Activated T-helper 1 cell treated with Interleukin-2 at 50 U/mL for 16 hours (primary cell): ENCODE measurements at regions not wholly inside any gene's neighbourhood (a gene's known extent, or its start where the extent isn't known, plus 50 kb on each side); places are given as distances from the start of the nearest gene placed in this dataset.
"Not testable (repeated sequence)": the region's sequence is repeated elsewhere in the genome, so short reads cannot be mapped to it uniquely, and the experiment has no call there.

Source experiments
- DNase-seq: peaks from one replicate; pipeline ENCODE4 v3.0.0-alpha.2; 2020; ENCODE audit warnings: low read depth

DNA sequence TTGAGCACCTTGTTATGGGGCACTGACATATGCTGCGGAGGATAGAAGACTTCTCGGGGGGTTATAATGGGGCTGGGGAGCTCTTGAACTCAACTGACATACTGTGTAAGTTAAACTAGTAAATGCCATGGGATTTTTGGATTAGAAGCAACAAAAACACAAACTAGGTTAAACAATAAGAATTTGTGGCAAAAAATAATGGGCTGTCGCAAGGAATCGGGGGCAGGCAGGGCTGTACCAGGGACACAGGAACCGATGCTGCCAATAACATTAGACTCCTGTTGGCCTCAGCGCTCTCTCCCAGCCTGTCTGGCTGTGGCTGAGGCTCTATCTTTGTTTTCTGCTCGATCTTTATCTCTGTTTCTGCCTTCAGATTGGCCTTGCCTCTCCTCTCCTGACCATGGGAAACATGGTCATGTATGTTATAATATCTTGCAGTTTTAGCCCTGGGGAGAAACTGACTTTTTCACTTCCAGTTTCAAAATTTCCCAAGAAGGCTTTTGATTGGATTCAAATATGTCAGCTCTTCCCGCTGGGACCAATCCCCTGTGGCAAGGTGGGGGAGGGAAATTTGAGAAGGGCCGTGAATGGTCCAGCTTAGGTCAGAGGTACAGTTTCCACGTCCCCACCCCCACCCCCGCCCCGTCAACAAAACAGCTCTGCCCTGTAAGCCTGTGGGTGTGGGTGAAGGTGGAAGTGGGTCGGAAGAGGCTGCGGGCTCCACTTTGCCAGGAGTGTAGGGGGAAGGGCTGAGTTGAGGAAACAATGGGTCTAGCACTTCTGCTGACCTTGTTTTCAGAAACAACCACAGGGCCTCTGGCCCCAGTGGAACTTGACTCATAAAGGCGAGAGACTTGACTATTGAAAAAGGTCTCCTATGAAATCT lies 161.1 kb upstream of the TBL1XR1 start:
- DNase-seq: peak; percentile 26

DNA sequence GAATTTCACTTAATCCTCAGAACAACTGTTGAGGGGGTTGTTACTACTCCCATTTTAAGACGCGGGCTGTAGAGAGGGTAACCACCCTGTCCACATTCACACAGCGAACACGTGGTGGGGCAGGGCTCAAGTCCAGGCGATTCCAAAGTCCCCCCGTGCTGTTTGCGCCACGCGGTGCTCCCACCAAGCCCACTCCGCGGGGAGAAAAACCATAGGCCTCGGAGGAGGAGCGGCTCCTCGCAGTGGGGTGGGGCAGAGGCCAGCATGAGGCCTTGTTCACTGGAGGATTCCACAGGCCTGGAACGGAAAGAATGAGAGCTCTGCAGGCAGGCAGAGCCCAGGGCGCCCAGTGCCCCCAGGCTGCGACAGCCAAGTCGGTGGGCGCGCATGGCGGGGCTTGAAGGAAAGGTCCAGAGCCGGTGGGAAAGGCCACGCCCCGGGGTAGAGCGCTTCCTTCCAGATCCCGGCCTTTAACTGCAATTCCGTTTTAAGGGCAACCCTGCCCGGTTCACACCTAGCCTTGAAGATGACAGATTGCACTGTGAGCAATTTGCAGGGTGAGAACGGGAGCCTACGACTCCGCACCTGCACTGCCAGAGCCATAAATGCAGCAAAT lies 161.8 kb upstream of the TBL1XR1 start:
- DNase-seq: peak; percentile 26

DNA sequence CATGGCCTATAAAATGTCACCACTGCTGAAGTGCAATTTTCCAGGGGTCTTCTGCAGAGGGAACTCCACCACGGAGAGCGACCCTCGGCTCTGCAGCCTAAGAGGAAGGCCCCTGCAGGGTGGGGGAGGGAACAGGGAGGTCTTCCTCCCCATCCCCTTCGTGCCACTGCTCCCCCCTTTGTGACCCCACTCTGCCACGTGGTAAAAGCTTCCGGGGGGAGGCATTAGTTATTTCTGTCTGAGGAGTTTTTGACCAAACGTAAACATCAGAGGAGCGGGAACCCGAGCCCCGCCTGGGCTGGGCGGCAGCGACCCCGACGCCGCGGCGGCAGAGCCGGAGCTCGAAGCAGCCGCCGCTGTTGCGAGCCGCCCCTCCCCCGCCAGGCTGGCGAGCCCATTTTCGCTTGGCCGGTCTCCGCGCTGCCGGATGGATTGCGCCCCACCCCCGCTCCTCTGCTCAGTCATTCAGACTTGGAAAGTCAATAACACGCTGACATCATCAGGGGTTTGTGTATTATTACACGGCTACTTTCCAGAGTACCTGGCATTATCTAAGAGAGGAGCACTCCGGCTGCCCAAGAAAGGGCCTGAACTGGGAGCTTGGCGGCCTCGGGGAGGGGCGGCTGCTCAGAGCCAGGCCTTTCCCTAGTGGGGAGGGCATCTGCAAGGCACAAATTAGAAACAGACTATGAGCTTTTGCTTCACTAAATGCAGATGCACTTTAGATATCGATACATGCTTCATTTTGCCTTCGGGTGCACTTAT lies 162.5 kb upstream of the TBL1XR1 start:
- DNase-seq: peak; percentile 93

DNA sequence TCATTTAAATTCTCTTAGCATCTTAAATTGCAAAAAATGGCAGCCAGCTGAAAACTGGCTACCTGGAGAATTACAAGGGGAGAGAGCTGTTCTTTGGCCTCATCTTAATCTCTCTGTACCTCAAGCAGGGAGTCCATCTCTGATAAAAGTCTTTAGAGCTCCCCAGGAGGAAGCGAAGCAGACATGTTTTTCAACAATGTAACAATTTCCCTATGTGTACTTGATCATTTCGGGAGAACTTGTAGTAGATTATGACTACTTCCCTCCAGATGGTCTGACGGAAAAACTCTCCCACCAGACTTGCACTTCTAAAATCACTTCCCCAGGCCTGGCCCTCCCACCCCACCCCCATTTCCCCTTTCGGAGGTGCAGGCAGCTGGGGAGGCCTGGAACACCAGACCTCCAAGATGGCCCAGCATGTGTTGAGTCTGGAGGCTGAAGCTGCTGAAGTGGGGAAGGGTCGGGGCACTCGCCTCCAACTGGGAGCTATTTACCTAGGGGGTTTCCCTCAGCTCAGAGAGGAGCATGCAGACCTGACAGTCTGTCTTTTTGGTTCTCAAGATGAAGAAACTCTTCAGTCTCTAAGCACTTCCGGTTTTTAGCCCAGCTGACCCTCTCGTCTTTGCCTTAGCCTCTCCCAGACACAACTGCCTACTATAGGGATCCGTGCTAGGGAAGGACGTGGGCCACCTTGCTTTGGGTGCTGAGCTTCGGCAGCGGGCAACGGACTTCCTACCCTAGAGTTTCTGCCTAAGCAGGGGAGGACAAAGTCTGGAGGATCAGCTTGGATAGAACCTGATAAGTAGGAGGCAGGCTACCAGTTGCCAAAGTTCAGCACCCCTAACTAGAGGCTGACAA lies 164.0 kb upstream of the TBL1XR1 start:
- DNase-seq: no peak

DNA sequence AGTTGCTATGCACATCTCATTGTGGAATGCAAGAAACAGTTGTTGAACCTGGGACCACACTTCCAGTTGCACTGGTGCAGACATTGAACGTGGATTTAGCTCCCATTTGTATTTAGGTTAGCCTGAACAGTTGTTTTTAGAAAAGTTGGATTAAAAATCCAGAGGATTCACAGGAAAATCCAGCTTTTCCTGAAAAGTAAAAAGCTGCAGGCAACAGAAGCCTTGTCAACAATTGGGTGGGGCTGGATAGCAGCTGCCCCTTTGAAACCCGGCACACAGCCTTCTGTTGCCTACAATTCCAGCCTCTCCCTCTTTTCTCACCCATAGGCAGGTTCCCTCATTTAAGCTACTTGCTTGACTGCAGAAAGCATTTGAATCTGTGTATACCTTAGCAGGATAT lies 165.3 kb upstream of the TBL1XR1 start:
- DNase-seq: no peak

DNA sequence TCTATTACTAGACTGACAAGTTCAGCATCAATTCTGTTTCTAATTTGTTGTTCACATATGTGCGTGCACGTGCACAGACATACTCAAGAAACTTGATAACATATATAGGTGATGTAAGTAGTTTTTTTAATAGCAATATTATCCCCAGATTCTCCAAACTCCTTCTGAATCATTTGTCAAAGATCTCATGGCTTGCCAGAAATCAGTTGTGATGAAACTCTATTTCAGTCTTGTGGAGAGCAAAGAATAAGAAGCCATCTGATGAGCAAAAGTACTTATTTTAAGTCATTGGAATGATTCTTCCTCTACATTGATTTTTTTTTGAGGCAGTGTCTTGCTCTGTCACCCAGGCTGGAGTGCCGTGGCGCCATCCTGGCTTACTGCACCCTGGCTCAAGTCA lies 167.0 kb upstream of the TBL1XR1 start:
- no peak for DNase-seq

DNA sequence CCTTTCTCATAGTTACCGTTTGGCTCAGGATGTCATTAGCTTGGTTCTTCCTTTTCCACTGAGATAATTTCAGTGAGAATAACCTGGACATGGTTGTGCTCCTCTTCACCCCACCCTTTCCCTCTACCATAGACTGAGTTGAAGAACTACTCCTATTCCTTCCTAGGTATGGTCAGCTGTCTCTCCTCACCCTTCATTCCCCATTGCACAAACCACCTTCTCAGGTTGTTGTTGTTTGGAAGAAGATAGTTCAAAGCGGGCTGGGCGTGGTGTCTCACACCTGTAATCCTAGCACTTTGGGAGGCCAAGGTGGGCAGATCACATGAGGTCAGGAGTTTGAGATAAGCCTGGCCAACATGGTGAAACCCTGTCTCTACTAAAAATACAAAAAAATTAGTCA lies 168.0 kb upstream of the TBL1XR1 start:
- DNase-seq: not testable (repeated sequence)

DNA sequence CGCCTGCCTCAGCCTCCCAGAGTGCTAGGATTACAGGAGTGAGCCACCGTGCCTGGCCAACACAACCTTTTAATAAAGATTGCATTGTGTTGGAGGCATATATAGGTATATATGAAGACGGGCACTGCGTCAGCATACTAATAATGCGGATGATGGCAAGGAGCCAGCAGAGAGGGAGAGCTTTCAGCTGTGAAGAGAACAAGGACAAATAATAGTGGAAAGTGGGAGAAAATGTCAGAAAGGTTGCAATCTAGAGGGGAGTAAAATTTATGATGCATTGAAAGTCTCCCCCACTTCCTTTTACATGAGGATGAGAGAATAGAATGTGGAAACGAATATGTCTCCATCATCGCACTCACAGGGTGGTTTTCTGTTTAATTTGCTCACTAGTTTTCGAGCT lies 170.5 kb upstream of the TBL1XR1 start:
- no peak for DNase-seq

DNA sequence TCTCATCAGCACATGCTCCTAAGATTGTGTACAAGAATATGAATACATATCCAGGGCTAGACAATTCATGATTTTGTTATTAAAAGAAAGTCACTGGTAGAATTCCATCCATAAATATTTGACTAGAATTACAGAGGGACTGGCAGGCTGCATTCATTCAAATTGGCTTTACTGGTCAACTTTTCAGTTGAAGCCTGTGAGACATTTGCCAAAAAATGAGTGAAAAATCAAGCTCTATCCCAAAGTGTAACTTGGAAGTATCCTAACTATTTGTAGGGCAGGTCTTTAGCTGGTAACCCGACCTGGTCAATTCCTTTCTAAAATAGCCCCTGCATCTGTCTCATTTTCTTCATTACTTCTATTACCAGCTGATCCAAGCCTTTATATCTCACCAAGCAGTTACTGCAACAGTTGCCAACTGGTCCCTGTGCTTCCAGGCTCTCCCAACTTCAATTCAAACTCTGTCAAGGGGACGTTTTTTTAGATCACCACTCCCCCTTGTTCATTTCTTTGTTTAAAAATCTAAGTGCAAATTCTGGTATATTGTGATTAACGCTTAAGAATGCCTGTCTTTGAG lies 173.1 kb upstream of the TBL1XR1 start:
- no peak for DNase-seq

DNA sequence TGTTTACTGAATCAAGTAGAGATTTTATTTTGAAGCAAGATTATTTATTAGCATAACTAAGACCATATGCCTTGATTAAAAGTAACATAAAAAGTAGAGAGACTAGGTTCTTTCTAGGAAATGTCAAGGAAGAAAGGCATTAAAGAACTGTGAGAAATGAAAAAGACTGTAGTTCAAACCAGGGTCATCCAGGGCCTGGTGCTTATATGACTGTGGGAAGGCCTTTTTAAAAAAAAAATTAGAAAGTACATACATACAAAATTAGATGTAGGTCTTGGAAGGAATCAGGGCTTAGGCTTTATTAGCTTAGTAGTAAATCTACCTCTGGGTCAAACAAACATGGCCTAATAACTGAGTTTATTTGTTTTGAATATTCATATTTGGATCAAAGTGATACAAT lies 173.9 kb upstream of the TBL1XR1 start:
- no peak for DNase-seq

DNA sequence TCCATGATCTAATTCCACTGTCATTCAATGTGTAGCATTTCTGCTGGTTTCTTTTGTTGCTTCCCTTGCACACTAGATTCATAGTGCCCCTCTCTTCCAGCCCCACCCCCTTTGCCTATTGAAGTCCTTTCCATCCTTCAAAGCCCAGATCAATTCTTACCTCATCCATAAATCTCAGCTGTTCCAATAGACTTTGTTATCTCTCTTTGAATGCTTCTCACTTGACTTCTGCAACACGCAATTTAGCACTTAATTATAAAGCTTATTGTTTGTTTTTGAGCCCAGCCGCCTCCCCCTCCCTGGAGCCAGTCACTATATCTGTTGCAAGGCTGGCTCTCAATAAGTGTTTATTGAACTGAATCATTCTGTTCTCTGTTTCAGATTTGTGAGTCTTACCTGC lies 174.6 kb upstream of the TBL1XR1 start:
- no peak for DNase-seq

DNA sequence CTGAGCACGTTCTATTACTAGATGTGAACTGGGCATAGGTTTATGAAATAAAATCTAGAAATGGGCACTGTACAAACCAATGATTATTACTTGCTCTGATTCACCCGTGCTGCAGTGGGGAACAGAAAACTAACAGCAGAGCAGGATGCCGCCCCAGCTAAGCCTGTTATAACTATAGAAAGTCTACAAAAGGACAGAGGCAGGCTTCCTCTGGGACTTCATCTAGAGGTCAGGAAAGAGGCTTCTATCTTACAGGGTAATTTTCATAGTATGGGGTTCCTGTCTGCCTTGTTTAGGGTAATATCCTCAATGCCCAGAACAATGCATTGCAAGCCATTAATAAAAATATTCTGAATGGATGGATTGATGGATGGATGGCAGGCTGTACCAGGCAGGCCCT lies 177.0 kb upstream of the TBL1XR1 start:
- no peak for DNase-seq

DNA sequence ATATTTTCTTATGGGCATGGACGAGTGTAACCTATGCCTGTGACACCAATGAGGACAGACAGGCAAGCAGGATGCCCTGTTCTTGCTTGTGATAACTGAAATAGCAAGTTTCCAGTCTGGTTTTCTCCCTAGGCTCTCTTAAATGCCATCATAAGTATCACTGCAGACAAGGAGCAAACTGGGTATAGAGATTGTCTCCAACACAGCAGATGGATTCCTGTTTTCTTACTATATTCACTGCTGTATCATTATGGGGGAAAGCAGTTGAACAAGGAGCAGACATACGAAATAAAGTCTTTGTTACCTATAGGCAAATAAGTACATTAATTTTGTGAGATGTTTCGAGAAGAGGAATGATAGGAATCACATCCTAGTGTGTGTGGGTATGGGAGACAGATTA lies 178.0 kb upstream of the TBL1XR1 start:
- no peak for DNase-seq

DNA sequence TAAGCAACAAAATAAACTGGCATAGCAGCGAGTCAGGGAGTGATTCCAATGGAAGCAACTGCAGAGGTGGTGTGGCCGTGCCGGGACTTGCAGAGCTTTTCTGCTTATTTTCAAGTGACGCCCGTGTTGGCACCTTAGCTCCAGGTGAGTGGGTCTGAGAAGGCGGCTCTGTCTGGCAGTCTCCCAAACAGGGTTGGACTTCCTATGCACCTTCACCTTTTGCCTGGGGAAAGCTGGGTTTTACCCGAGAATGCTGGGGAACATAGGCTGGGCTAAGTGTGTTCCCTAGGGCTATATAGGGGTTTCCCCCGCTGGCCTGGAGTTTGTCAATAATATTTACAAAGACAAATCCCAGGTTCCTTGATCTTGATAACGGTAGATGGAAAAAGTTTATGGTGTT lies 179.9 kb upstream of the TBL1XR1 start:
- DNase-seq: no peak

DNA sequence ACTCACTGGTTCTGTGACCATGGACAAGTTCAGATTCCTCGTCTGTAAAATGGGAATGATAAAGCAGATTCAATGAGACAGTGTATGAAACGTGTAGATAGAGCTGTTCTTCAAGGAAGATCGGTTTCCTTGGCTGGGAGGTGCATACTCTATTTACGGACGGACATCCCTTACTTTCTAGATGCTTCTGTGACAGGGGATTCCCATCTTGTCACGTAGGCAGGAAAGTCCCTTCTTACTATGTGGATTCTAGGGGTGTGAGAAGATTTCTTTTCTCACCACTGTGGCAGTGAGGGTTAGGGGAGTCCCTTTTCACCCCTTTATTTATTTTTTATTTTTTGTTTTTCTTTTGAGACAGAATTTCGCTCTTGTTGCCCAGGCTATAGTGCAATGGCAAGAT lies 180.9 kb upstream of the TBL1XR1 start:
- DNase-seq: no peak

DNA sequence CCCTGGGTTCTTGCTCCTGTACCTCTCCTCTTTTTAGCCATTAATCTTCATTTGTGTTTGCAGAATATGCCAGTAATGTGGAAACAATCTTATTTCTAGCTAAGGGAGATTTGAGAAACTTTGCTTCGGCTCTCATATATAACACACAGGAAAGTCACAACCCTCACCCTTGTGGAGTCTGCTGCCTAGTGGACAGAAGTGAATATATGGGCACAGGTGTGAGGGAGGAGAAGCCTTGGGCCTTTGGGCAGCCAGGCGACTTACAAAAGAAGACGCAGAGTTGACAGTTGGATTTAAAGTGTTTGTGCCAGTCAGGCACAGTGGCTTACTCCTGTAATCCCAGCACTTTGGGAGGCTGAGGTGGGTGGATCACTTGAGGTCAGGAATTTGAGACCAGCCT lies 181.8 kb upstream of the TBL1XR1 start:
- no peak for DNase-seq

DNA sequence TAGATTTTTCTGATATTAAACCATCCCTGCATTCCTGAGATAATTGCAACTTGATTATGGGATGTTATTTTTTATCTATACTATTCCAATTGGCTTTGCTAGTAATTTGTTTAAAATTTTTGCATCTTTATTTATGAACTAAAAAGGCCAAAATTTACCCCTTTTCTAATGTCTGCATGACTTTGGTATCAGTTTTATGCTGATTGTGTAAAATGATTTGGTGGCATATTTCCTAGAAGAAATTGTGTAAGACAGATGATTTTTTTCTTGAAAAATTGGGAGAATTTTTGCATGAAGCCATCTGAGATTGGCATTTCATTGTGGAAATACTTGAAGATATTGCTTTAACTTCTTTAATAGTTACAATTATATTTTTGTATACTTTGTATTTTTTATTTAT lies 183.8 kb upstream of the TBL1XR1 start:
- DNase-seq: no peak

DNA sequence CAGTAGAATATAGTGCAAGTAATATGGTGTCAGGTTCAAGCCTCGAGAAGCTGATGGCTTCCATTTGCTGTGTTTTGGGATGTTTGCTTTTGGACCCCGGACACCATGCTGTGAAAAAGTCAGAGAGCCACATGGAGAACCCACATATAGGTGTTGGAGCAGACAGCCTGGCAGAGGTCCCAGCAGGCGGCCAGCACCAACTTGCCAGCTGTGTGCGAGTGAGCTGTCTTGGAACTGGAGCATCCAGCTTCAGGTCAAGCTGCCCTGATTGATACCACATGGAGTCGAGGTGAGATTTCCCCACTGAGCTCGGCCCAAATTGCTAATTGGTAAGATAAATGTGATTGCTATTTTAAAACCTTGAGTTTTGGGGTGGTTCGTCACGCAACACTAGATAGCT lies 185.7 kb upstream of the TBL1XR1 start:
- DNase-seq: no peak

DNA sequence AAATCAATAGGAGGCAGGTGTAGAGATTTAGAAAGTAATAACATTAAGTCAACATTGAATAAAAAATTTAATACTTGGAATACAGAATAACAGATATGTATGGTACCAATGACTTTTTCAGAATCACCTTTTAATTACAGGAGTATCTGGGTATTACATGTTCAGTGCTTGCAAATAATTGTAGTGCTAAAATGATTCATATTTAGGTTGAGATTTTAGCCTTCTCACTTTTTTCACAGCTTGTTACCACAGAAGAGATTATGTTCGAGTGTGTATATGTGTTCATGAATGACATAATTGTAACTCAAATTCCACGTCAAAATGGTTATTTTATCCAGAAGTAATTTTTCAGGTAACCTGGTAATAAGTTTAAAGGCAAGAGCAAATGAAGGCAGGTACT lies 187.9 kb upstream of the TBL1XR1 start:
- DNase-seq: no peak

DNA sequence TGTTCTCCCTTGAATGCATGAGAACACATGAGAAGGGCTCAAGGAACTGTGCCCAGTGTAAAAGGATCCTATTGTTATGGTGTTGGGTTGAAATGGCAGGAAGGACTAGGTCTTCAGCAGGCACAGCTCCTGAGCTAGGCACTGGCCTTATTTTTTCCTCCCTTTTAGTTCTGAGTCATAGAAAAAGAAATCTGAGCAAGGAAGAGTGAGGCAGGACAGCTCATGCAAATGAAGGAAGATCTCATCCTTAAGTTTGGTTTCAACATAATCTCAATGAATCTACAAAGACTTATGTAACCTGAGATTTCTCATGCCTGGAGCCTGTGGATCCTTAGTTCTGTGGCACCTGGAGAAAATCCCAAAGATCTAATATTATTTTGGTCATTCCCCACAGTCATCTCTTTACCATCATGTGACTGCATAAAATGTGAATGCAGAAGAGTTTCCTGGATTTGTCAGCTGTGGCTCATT lies 188.6 kb upstream of the TBL1XR1 start:
- no peak for DNase-seq

DNA sequence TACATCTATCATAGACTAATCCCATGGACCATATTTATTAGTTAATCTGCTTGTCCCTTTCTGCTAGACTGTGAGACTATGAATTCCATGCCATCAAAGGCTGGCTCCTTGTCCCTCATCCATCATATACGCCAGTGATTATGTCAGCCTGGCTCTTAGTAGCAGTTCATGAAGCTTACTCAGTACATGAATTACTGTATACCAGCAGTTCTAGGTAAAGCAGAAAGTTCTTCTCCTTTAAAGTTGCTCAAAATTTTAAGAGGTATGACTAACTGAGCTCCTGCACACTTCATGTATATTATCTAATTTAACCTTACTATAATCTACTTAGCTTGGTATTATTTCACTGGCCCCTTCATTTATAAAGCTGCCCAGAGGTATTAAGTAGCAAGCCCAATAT lies 190.9 kb upstream of the TBL1XR1 start:
- no peak for DNase-seq
